C4-2B (cell line): ENCODE measurements at regions not wholly inside any gene's neighbourhood (a gene's known extent, or its start where the extent isn't known, plus 50 kb on each side); places are given as distances from the start of the nearest gene placed in this dataset.

ENCODE experiments used
- CTCF ChIP-seq: fragments of 450-650 bp; conservative IDR thresholded peaks from 2 replicates; pipeline ENCODE4 v1.5.1; 2017; ENCODE audit warnings: mild to moderate bottlenecking
- ZFX ChIP-seq: fragments of 450-650 bp; IDR thresholded peaks from 2 replicates; pipeline ENCODE4 v1.6.1; 2017

GRCh38 chr10:64007157-64007556 is 486.0 kb downstream of the REEP3 start:
- TF ChIP-seq CTCF: no peak
- TF ChIP-seq ZFX: no peak
